ENCODE measurements at regions not wholly inside any gene's neighbourhood (a gene's known extent, or its start where the extent isn't known, plus 50 kb on each side); places are given as distances from the start of the nearest gene placed in this dataset.

- no peak for DNase-seq
Measured at GRCh38 chr5:167573370-167574127, 717.9 kb upstream of the WWC1 start.

- DNase-seq = no peak
Measured at GRCh38 chr5:167574464-167574863, 717.0 kb upstream of the WWC1 start.

GRCh38 chr5:167575330-167575729 lies 716.1 kb upstream of the WWC1 start:
- no peak for DNase-seq

GRCh38 chr5:167576126-167576525 lies 715.3 kb upstream of the WWC1 start:
- DNase-seq = no peak

- DNase-seq = no peak
Measured at GRCh38 chr5:167576897-167577296, 714.5 kb upstream of the WWC1 start.

- DNase-seq = no peak
Measured at GRCh38 chr5:167577616-167578015, 713.8 kb upstream of the WWC1 start.

- DNase-seq = no peak
Measured at GRCh38 chr5:167578977-167579692, 712.3 kb upstream of the WWC1 start.

- DNase-seq = no peak
Measured at GRCh38 chr5:167579693-167580055, 711.8 kb upstream of the WWC1 start.

- no peak for DNase-seq
Measured at GRCh38 chr5:167580608-167581007, 710.8 kb upstream of the WWC1 start.

GRCh38 chr5:167582283-167582682 lies 709.2 kb upstream of the WWC1 start:
- no peak for DNase-seq

GRCh38 chr5:167582886-167583285 lies 708.6 kb upstream of the WWC1 start:
- no peak for DNase-seq

GRCh38 chr5:167585184-167585583 lies 706.3 kb upstream of the WWC1 start:
- no peak for DNase-seq

- no peak for DNase-seq
Measured at GRCh38 chr5:167587772-167588437, 703.5 kb upstream of the WWC1 start.

- DNase-seq = no peak
Measured at GRCh38 chr5:167592114-167592513, 699.3 kb upstream of the WWC1 start.

- DNase-seq = no peak
Measured at GRCh38 chr5:167593329-167594060, 698.0 kb upstream of the WWC1 start.

GRCh38 chr5:167594061-167594435 lies 697.4 kb upstream of the WWC1 start:
- no peak for DNase-seq

- DNase-seq = no peak
Measured at GRCh38 chr5:167594750-167595149, 696.7 kb upstream of the WWC1 start.

- no peak for DNase-seq
Measured at GRCh38 chr5:167595196-167595595, 696.2 kb upstream of the WWC1 start.

GRCh38 chr5:167598166-167598565 lies 693.3 kb upstream of the WWC1 start:
- no peak for DNase-seq

GRCh38 chr5:167602067-167602466 lies 689.4 kb upstream of the WWC1 start:
- DNase-seq = no peak

GRCh38 chr5:167603135-167603534 lies 688.3 kb upstream of the WWC1 start:
- no peak for DNase-seq

- DNase-seq = no peak
Measured at GRCh38 chr5:167608390-167609272, 682.8 kb upstream of the WWC1 start.
